Common myeloid progenitor, CD34-positive (primary cell): ENCODE measurements at regions not wholly inside any gene's neighbourhood (a gene's known extent, or its start where the extent isn't known, plus 50 kb on each side); places are given as distances from the start of the nearest gene placed in this dataset.

Source experiments
- CTCF ChIA-PET: fragments of 350-600 bp; sonication (Branson Sonifier 250); formaldehyde crosslinking; loops from one replicate; lab custom pipeline; 2021; ENCODE audit warnings: antibody characterized with exemption; lab: Charles Lee
- POLR2A ChIA-PET: fragments of 350-600 bp; sonication (Branson Sonifier 250); formaldehyde crosslinking; loops from one replicate; lab custom pipeline; 2021; ENCODE audit warnings: antibody characterized with exemption; lab: Charles Lee
- DNase-seq, 3 donors: peaks; one replicate each; pipeline versions ENCODE4 v3.0.0 to v3.0.0-alpha.2; 2013
- H3K27ac ChIP-seq, 2 experiments: 1 replicate in 1 of 2; 2 replicates in 1 of 2; pipeline ENCODE4 v1.7.0; 2013; ENCODE audit warnings: inconsistent platforms in 2 of 2, low read length in 2 of 2, mild to moderate bottlenecking in 2 of 2, low read depth in 1 of 2, moderate library complexity in 1 of 2; ENCODE audit not compliant: severe bottlenecking in 2 of 2, insufficient read depth in 1 of 2, poor library complexity in 1 of 2
- H3K27me3 ChIP-seq, 5 experiments: replicated peaks in 2 of 5; 1 replicate in 3 of 5; 2 replicates in 2 of 5; pipeline versions ENCODE4 v1.6.1 to v1.7.0; 2013; ENCODE audit warnings: low read length in 4 of 5, mild to moderate bottlenecking in 2 of 5, moderate library complexity in 2 of 5, inconsistent platforms in 1 of 5; ENCODE audit not compliant: insufficient read depth in 5 of 5, control insufficient read depth in 4 of 5
- H3K36me3 ChIP-seq, 4 experiments: 1 replicate in 2 of 4; 2 replicates in 2 of 4; pipeline versions ENCODE4 v1.6.1 to v1.7.0; 2013; ENCODE audit warnings: low read length in 3 of 4, control low read depth in 1 of 4, mild to moderate bottlenecking in 1 of 4; ENCODE audit not compliant: control insufficient read depth in 4 of 4, insufficient read depth in 4 of 4
- H3K4me1 ChIP-seq, 4 experiments: 1 replicate in 3 of 4; 2 replicates in 1 of 4; pipeline versions ENCODE4 v1.6.1 to v1.7.1; 2013; ENCODE audit warnings: low read length in 3 of 4, mild to moderate bottlenecking in 3 of 4, control low read depth in 1 of 4, inconsistent platforms in 1 of 4, moderate library complexity in 1 of 4; ENCODE audit not compliant: control insufficient read depth in 4 of 4, insufficient read depth in 4 of 4; ENCODE audit errors: control extremely low read depth in 1 of 4
- H3K4me3 ChIP-seq, 7 experiments: 1 replicate in 4 of 7; 2 replicates in 3 of 7; pipeline versions ENCODE4 v1.5.1 to v1.7.0; 2013; ENCODE audit warnings: mild to moderate bottlenecking in 7 of 7, low read length in 6 of 7, moderate library complexity in 6 of 7, inconsistent platforms in 2 of 7, low read depth in 2 of 7, control low read depth in 1 of 7; ENCODE audit not compliant: insufficient read depth in 4 of 7, control insufficient read depth in 1 of 7; ENCODE audit errors: extremely low read depth in 1 of 7
- H3K9me3 ChIP-seq, 5 experiments: 1 replicate in 4 of 5; 2 replicates in 1 of 5; pipeline versions ENCODE4 v1.6.1 to v1.7.1; 2013; ENCODE audit warnings: low read length in 4 of 5, mild to moderate bottlenecking in 2 of 5, inconsistent platforms in 1 of 5, low read depth in 1 of 5, moderate library complexity in 1 of 5; ENCODE audit not compliant: control insufficient read depth in 4 of 5, insufficient read depth in 2 of 5; ENCODE audit errors: control extremely low read depth in 1 of 5
- WGBS: methylation state at CpG from one replicate; pipeline ENCODE4 v1.1.5; 2013; ENCODE audit not compliant: insufficient coverage; 5-methylcytosine and 5-hydroxymethylcytosine counted together

DNA sequence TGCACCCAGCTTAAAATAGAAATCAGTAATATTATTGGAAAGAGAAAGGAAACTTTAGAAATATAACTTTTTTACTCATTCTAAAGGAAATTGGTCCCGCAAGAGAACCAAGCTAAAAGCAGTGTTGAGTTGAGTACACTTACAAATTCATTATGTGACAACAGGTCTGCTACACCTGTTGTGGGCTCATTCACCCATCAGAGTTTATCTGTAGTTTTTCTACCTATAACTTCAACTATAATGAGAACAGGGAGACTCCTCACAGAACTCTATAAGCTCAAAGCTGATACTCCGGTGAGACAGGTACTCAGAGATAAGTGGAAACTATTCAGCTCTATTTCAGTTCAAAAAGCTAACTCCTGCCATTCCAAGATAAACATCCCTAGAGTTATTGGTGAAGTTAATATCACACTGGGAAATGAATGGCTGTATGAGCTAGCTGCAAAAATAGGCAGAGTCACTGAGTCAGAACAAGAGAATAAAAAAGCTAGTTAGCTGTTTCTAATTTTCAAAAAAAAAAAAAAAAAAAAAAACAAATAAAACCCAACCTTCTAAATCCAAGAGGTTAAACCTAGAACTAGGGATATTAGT lies 121.3 kb downstream of the PPP1R3A start:
- no peak for DNase-seq

DNA sequence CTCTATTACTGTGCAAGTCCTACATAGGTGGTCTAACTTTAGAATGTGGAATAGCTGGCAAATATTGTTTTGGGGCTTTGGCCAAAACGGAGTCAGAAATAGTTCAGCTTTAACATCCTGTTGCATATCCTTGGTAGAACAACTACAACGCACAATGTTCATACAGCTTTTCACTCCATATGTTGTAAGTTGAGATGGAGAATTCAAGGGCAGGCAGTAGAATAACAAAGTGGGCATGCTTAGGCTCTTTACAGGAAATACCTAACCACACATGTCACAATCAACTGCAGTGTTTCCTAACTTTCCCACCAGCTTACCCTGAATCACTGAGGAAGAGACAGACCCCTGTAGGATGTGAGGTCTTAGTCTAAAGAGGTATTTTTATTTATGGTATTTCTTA lies 122.3 kb downstream of the PPP1R3A start:
- ChIA-PET POLR2A (no interaction called here), CTCF (interaction anchor here (1.3 kb wide), 1 partner anchor 23 kb away, joined by 4 read pairs; no protein-coding TSS in a partner anchor)
- H3K36me3 ChIP-seq = no peaks in the 10 kb centered on the region
- DNase-seq = peak in 2 of 3 donors; percentile 17 to 37
- H3K4me3 ChIP-seq = no peak overlapping the region
- peaks cover 0 to 9% (median 0%) of the 10 kb centered on the region in 5 experiments for H3K9me3 ChIP-seq
- peaks cover 0 to 15% (median 3%) of the 10 kb centered on the region in 4 experiments for H3K4me1 ChIP-seq
- no CpG with 5 or more reads among the region's 2 CpGs for WGBS
- no peak overlapping the region for H3K27ac ChIP-seq
- no peaks in the 10 kb centered on the region for H3K27me3 ChIP-seq

More for the DNA sequence above, 121.3 kb downstream of the PPP1R3A start:
- no peak overlapping the region for H3K4me3 ChIP-seq
- peaks cover 0 to 9% (median 0%) of the 10 kb centered on the region in 5 experiments for H3K9me3 ChIP-seq
- WGBS = no CpG with 5 or more reads among the region's 2 CpGs
- H3K27me3 ChIP-seq = no peaks in the 10 kb centered on the region
- ChIA-PET CTCF (no interaction called here), POLR2A (no interaction called here)
- H3K36me3 ChIP-seq = no peaks in the 10 kb centered on the region
- peaks cover 0 to 15% (median 3%) of the 10 kb centered on the region in 4 experiments for H3K4me1 ChIP-seq
- no peak overlapping the region for H3K27ac ChIP-seq

DNA sequence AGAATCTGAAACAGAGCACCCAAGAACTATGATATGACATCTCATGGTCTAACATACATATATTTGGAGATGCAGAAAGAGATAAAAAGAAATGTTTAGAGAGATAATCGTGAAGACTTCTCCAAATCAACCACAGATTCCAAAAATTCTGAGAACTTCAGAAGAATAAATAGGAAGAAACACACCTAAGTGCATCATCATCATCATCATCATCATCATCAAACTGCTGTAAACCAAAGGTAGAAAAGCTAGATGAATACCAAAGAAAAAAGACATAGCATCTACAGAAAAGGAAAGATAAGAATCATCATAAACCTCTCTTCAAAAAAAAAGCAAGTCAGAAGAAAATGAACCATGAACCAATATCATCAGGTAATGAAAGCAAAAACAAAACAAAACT lies 124.2 kb downstream of the PPP1R3A start:
- WGBS = no CpG with 5 or more reads among the region's 1 CpG
- no peak for DNase-seq
- Histone ChIP-seq H3K4me3 (no peak overlapping the region), H3K36me3 (no peaks in the 10 kb centered on the region), H3K27me3 (no peaks in the 10 kb centered on the region), H3K9me3 (peaks cover 0 to 9% (median 0%) of the 10 kb centered on the region in 5 experiments), H3K4me1 (peaks cover 0 to 15% (median 3%) of the 10 kb centered on the region in 4 experiments), H3K27ac (no peak overlapping the region)
- ChIA-PET POLR2A (no interaction called here), CTCF (no interaction called here)

DNA sequence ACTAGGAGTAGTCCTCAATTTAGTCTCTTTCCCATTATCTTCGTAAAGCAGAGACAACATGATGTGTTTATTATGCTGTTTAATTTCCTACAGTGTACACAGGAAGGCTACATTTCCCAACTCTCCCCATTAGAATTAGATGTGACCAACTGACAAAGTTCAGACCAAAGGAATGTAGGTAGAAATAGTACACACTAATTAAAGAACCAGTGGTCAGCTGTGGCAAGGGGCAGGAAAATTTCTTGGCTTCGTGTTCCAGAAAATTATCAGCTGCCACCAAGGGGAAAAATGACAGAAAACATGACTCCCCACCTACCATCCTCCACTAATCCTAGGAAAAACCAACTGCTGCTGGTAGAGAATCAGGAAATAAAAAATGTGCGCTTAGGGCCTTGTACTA lies 125.6 kb downstream of the PPP1R3A start:
- Histone ChIP-seq H3K4me3 (no peak overlapping the region), H3K27ac (no peak overlapping the region), H3K27me3 (no peaks in the 10 kb centered on the region), H3K9me3 (peaks cover 0 to 9% (median 0%) of the 10 kb centered on the region in 5 experiments), H3K36me3 (no peaks in the 10 kb centered on the region), H3K4me1 (peaks cover 0 to 15% (median 3%) of the 10 kb centered on the region in 4 experiments)
- no peak for DNase-seq
- ChIA-PET CTCF (no interaction called here), POLR2A (no interaction called here)
- WGBS = 100% methylated on average over 1 of the region's 3 CpGs

DNA sequence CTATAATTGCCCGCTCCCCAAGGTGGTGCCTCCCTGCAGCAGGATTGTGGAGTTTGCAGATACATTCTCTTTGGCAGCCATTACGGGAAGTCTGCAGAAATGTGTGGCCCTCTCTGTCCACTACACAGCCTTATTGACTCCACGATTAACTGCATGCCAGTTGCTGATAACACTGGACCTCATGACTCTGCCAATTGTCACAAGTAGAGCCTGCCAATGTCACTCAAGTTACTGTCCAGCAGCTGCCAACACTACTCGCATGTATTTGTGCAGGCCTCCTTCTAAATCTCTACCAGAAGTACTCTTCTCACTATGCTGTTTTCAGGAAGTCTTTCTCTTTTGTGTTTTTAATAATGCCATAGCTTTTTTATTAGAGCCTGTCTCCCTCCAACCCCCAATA lies 128.8 kb downstream of the PPP1R3A start:
- Histone ChIP-seq H3K9me3 (peaks cover 0 to 9% (median 0%) of the 10 kb centered on the region in 5 experiments), H3K27me3 (no peaks in the 10 kb centered on the region), H3K4me1 (no peaks in the 10 kb centered on the region), H3K4me3 (no peak overlapping the region), H3K36me3 (no peaks in the 10 kb centered on the region), H3K27ac (no peak overlapping the region)
- 97% methylated on average over 3 of the region's 4 CpGs for WGBS
- POLR2A ChIA-PET = no interaction called here
- CTCF ChIA-PET = no interaction called here
- no peak for DNase-seq

DNA sequence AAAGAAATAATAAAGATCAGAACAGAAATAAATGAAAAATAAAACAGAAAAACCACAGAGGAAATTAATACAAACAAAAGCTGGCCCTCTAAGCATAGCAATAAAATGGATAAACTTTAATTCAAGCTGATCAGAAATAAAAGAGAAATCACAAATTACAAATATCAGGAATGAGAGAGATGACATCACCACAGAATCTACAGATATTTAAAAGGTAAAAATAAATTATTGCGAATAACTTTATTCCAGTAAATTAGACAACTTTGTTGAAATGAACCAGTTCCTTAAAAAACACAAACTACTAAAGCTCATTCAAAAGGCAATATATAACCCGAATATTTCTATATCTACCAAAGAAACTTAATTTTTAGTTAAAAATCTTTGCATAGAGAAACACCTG lies 131.7 kb downstream of the PPP1R3A start:
- CTCF ChIA-PET = no interaction called here

DNA sequence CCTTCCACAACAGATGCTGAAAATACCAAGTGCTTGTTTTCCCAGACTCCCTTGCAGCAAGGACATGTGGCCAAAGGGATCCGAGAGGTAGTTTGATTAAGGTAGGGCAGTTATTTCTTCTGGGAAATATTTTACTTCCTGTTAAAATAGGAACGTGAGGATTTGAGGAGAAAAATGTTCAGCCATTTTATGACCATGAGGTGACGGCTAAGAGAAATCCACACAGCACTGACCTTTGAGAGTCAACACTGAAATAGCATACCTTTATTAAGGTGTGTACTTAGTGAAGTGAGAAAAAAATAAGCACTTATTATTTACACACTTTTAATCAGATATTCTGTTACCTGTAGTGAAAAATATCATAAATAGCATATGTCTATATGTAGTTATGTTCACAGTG lies 133.9 kb downstream of the PPP1R3A start:
- no peaks in the 10 kb centered on the region for H3K9me3 ChIP-seq
- H3K36me3 ChIP-seq = no peaks in the 10 kb centered on the region
- CTCF ChIA-PET = no interaction called here
- POLR2A ChIA-PET = no interaction called here
- no peaks in the 10 kb centered on the region for H3K4me1 ChIP-seq
- no peak overlapping the region for H3K27ac ChIP-seq
- 100% methylated on average over 3 of the region's 3 CpGs for WGBS
- no peak overlapping the region for H3K4me3 ChIP-seq
- H3K27me3 ChIP-seq = no peaks in the 10 kb centered on the region
- no peak for DNase-seq

More for the DNA sequence above, 131.7 kb downstream of the PPP1R3A start:
- no peaks in the 10 kb centered on the region for H3K4me1 ChIP-seq
- no peak overlapping the region for H3K4me3 ChIP-seq
- H3K36me3 ChIP-seq = no peaks in the 10 kb centered on the region
- no peak overlapping the region for H3K27ac ChIP-seq
- no CpG with 5 or more reads among the region's 2 CpGs for WGBS
- H3K27me3 ChIP-seq = no peaks in the 10 kb centered on the region
- POLR2A ChIA-PET = no interaction called here
- no peaks in the 10 kb centered on the region for H3K9me3 ChIP-seq
- DNase-seq = no peak
